ENCODE measurements at regions not wholly inside any gene's neighbourhood (a gene's known extent, or its start where the extent isn't known, plus 50 kb on each side); places are given as distances from the start of the nearest gene placed in this dataset.
"Not testable (repeated sequence)": the region's sequence is repeated elsewhere in the genome, so short reads cannot be mapped to it uniquely, and the experiment has no call there.

GRCh38 chr7:131637859-131638258 is 81.4 kb upstream of the PODXL start (continued):
- no peak for TF ChIP-seq CTCF (IDR thresholded peaks at IDR 0.05)
- no peak for TF ChIP-seq ZNF281 (CRISPR knock-in tag; IDR thresholded peaks at IDR 0.05)
- no peak for TF ChIP-seq ATF3 (CRISPR knock-in tag; conservative IDR thresholded peaks at IDR 0.05)
- TF ChIP-seq NR3C1 (CRISPR knock-in tag; conservative IDR thresholded peaks at IDR 0.05; ENCODE audit: low read depth) = no peak

- Mint-ChIP-seq H3K27me3 (ENCODE audit: low read depth) (peaks cover 22% of the 10 kb centered on the region), H3K4me3 (no peak overlapping the region), H3K9me3 (peaks cover 4% of the 10 kb centered on the region), H3K36me3 (no peaks in the 10 kb centered on the region; the same call in 1 of the 2 replicates), H3K4me1 (peaks cover 40% of the 10 kb centered on the region), H3K27ac (peak overlapping the region; percentile 26; the same call in 1 of the 2 replicates)
- ChIA-PET POLR2A (no interaction called here), CTCF (interaction anchor here (0.8 to 1.4 kb wide), 3 partner anchors 11 to 90 kb away, joined by 4 to 5 read pairs (median 4); no protein-coding TSS in a partner anchor)
- no peak for DNase-seq (ENCODE audit: low spot score)
- no peak for ATAC-seq
- no peak for TF ChIP-seq PRRX2 (CRISPR knock-in tag; IDR thresholded peaks at IDR 0.05)
- TF ChIP-seq ATF1 (CRISPR knock-in tag; IDR thresholded peaks at IDR 0.05) = no peak
- no peak for TF ChIP-seq STAT6 (CRISPR knock-in tag; conservative IDR thresholded peaks at IDR 0.05; ENCODE audit: low read depth)
- no peak for TF ChIP-seq SP1 (CRISPR knock-in tag; conservative IDR thresholded peaks at IDR 0.05)
- no peak for TF ChIP-seq FOXP1 (CRISPR knock-in tag; IDR thresholded peaks at IDR 0.05; ENCODE audit: borderline replicate concordance)
- TF ChIP-seq HMGA2 (CRISPR knock-in tag; IDR thresholded peaks at IDR 0.05) = no peak
- TF ChIP-seq KAT7 (CRISPR knock-in tag; IDR thresholded peaks at IDR 0.05; ENCODE audit: borderline replicate concordance) = no peak
- TF ChIP-seq FOXK1 (CRISPR knock-in tag; IDR thresholded peaks at IDR 0.05) = no peak
- TF ChIP-seq GABPB1 (CRISPR knock-in tag; IDR thresholded peaks at IDR 0.05) = no peak
- no peak for TF ChIP-seq ZNF138 (CRISPR knock-in tag; conservative IDR thresholded peaks at IDR 0.05)
Measured at GRCh38 chr7:131636092-131636491, 79.7 kb upstream of the PODXL start.

- TF ChIP-seq ZNF512 (CRISPR knock-in tag; IDR thresholded peaks at IDR 0.05; ENCODE audit: borderline replicate concordance) = peak; percentile 71; the same call in 1 of the 2 replicates
- H3K27ac Mint-ChIP-seq; ATAC-seq; POLR2A ChIA-PET; H3K9me3 Mint-ChIP-seq; H3K36me3 Mint-ChIP-seq; DNase-seq (ENCODE audit: low spot score); H3K4me3 Mint-ChIP-seq: not testable (repeated sequence)
- peaks cover 46% of the 10 kb centered on the region for H3K4me1 Mint-ChIP-seq
- peaks cover 31% of the 10 kb centered on the region for H3K27me3 Mint-ChIP-seq (ENCODE audit: low read depth)
- CTCF ChIA-PET = interaction anchor here (0.8 kb wide), 1 partner anchor 89 kb away, joined by 3 read pairs; no protein-coding TSS in a partner anchor
Measured at GRCh38 chr7:131634197-131634596, 77.8 kb upstream of the PODXL start.
